ENCODE measurements at regions not wholly inside any gene's neighbourhood (a gene's known extent, or its start where the extent isn't known, plus 50 kb on each side); places are given as distances from the start of the nearest gene placed in this dataset.
"Not testable (repeated sequence)": the region's sequence is repeated elsewhere in the genome, so short reads cannot be mapped to it uniquely, and the experiment has no call there.

DNA sequence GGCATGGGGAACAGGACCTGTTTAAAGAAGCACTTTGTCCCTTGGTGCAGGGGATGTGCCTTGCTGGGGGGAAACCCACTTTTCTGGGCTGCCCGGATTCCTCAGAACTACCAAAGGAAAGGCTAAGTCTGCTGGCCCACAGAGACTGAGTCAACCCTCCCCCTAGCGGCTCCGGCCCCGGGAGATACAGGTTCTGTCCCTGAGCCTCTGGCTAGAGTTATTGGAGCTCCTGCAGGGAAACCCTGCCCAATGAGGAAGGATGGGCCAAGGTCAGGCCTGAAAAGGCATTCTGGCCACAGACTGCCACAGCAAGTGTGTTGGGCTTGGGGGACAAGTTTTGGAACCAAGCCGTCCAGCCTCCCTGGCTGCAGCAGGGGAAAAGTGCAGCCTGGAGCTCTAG, 490.9 kb upstream of the ACTRT1 start:
- no peak for DNase-seq (ENCODE audit: low spot score)
- ATAC-seq = no peak
- intact Hi-C loops (cut with DNase I) = no loop called here

DNA sequence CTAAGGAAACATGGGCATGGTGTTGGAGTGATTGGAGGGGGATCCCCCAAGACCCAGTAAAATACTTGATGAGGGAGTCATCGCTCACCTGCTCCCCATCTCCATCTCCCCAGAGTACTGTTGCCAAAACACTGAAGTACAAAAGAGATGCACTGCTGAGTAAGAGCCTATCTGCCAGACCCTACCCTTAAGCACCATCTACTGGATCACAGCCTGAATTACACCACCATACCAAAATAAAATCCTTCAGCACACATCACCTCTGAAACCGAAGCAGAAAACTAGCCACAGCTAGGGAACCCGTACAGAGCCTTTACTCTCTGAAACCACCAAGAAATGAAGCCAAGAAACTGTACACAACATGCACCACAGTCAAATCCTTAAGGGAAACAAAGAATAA, 466.3 kb upstream of the ACTRT1 start:
- intact Hi-C loops (cut with DNase I) = no loop called here
- DNase-seq (ENCODE audit: low spot score) (no peak), ATAC-seq (no peak)

DNA sequence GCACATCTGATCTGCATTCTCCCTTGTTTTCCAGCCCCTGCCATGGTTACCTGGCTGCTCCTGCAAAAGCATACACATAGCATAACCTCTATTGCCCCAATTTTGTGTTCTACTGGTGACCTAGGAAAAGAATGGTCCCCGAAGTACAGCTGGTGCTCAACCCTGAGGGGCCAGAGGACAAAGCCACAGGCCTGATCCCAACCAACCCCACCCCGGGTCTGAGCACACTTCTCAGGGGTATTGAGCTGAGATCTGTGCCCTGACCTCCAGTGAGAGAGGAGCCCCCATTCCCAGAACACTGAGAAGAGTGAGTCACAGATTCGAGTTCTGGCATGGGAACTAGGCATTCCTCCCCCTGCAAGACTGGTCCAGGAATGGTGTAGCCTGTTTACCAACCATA, 465.5 kb upstream of the ACTRT1 start:
- DNase-seq (ENCODE audit: low spot score) (no peak), ATAC-seq (no peak)

DNA sequence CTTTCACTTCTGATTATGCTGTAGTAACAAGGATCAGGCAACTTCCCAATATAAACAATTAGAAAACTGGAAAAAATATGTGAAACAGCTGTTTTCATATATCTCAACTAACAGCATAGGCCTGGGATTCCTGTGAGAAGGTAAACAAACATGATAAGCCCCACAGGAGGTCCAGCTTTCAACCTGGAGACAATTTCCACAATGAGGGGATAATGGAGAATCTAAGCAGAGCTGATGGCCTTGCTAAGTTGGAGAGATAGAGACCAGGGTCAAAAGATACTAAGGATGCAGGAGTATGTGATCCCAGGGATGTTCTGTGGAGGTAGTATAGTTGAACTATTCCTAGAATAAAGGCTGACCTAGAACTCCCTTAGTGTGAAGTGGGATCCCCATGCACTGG, 452.3 kb upstream of the ACTRT1 start:
- DNase-seq (ENCODE audit: low spot score) = no peak
- intact Hi-C loops (cut with DNase I) = no loop called here
- no peak for ATAC-seq

More for the DNA sequence above, 465.5 kb upstream of the ACTRT1 start:
- intact Hi-C loops (cut with DNase I) = no loop called here

DNA sequence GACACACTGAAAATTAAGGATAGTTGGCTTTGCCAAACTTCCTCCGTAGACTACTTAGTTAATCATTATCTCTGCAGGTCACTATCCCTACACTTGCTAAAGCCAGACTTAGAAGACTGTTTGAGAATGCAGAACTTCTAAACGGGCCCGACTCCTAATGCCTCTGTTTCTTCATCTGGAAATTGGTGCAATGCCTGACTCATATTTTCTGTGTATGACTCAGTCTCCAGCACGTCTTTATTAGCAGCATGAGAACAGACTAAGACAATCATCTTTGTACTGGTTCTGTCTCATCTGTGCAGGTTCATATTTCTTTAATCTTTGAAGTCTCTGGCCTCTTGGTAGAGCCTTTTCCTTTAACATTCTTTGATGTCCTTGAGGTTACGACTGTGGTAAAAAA, 411.9 kb upstream of the ACTRT1 start:
- ATAC-seq = no peak
- DNase-seq (ENCODE audit: low spot score) = no peak
- intact Hi-C loops (cut with DNase I) = no loop called here

DNA sequence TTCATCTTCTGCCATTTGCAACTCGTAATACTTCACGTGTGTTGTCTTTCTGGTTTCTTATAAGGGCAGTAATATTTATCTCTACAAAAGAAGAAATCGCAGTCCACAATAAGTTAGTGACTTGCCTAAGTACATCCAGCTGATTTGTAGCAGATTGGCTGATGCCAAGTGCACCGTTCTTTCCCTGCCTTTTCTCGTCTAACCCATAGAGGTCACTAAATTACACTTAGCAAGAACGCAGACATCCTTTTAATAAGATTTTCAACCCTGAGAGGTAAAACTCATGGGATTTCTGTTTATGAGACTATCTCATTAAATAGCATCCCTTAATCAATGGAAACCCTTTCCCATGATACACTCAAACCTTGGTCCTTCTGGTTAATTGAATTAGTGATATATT, 408.6 kb upstream of the ACTRT1 start:
- ATAC-seq (no peak), DNase-seq (ENCODE audit: low spot score) (no peak)

DNA sequence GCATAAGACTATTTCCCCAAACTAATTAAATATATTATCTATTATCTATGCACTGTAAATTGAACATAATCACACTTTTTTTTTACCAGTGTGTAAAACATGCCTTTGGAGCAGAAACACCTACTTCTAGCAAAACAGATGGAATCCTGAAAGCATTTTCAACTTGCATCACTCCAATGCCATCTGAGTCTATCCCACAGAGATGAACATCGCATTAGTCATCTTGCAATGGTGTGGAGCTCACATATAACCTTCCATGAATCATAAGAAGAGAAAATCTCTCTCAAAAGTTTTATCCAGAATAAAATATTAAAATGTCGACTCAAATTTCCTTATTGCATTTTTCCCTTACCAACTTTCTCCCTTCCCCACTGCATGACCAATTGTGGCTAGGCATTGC, 406.7 kb upstream of the ACTRT1 start:
- no peak for ATAC-seq
- no peak for DNase-seq (ENCODE audit: low spot score)
- intact Hi-C loops (cut with DNase I) = no loop called here

More for the DNA sequence above, 408.6 kb upstream of the ACTRT1 start:
- intact Hi-C loops (cut with DNase I) = no loop called here

DNA sequence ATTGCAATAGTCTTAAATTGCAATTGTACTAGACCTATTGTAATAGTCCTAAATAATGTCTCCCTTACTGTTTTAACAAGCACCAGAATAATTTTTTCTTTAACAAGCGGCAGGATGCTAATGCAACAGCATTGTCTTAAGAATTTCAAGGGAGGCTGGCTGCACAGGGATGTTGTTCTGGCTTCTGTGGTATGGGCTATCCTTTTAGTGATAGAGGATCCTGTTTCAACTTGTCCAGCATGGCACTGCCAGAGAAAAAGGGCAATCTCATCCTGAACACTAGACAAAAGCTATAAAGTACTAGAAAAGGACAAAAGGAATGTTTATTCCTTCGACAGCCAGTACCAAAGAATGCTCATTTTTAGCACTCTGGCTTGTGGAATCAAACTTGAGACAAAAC, 405.5 kb upstream of the ACTRT1 start:
- intact Hi-C loops (cut with DNase I) = no loop called here
- no peak for ATAC-seq
- no peak for DNase-seq (ENCODE audit: low spot score)

DNA sequence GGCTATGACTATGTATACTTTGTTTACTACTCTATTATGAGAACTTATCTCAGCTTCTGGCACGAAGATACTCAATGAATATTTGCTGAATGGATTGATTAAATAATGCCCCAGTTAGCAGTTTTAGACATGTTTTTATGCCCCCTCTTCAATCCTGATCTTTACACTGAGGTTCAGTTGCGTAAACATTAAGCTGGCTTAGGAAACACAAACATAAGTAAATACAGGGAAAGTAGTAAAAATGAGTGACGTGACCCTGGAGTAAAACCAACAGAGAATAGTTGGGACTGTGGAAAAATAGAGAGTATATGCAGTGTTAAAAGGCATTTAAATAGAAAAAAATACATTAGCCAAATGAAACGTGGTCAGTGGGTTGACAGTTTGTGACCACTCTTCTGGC, 387.0 kb upstream of the ACTRT1 start:
- DNase-seq (ENCODE audit: low spot score) = no peak
- ATAC-seq = no peak
- intact Hi-C loops (cut with DNase I) = no loop called here

DNA sequence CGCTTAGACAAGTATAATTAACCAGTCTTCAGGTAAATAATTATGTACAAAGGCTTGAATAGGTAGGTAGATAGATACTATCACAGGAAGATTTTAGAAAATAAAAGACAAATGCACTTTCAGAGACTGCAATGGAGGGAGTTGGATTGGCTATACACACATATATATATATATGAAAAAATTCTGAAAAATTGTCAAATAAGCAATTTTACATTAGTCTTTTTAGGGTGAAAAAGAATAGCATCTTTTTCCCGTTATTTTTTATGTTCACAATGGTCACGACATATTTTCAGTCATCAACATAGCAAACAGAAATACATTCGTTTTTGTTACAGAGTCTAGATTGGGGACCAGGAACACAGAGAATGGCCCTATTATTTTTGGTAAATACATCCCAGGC, 385.9 kb upstream of the ACTRT1 start:
- DNase-seq (ENCODE audit: low spot score) (no peak), ATAC-seq (no peak)
- intact Hi-C loops (cut with DNase I) = no loop called here

DNA sequence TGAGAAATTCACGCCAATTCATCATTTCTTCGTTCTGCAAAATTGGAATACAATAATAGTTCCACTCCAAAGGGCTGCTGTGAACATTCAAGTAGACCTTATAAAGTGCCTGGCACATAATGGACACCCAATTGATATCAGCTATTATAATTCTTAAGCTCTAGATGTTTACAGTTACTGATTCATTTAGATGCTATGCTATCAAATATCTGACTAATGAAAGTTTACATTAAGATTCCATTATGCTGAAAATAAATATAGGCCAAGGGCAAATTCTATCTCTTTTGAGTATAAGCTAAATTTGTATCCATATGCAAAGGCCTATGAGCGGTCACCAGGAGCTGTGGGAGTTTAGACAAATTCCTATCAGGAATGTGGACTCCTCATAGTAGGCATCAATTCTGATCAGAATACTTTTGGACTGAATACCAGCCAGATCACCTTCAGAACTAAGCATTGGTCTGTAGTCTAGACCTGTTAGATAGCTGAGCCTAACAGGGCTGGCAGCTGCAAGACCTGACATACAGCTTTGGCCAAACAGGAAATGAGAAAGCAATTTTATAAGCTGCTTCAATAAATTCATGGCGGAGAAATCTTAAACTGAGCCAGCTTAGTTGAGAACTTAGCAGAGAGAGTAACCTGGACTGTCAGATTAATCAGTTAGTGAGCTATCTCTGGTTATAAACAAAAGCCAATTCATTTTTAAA, 384.3 kb upstream of the ACTRT1 start:
- intact Hi-C loops (cut with DNase I) = no loop called here
- DNase-seq (ENCODE audit: low spot score) = no peak
- ATAC-seq = no peak

DNA sequence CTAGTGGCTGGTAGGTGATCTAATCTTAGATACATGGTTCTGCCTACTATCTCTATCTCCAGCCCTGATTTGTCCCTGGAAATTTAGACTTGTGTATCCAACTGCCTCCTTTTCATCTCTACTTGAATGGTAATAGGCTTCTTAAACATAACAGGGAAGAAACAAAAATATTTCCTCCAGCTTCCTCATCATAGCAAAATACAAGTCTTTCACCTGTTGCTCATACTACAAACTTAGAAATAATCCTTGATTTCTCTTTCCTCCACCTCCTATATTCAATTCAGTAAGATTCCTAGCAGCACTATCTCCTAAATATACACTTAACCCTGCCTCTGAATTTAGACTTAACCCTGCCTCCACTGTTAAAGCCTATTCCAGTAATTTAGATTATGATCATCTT, 373.3 kb upstream of the ACTRT1 start:
- ATAC-seq (no peak), DNase-seq (ENCODE audit: low spot score) (no peak)
- intact Hi-C loops (cut with DNase I) = no loop called here

DNA sequence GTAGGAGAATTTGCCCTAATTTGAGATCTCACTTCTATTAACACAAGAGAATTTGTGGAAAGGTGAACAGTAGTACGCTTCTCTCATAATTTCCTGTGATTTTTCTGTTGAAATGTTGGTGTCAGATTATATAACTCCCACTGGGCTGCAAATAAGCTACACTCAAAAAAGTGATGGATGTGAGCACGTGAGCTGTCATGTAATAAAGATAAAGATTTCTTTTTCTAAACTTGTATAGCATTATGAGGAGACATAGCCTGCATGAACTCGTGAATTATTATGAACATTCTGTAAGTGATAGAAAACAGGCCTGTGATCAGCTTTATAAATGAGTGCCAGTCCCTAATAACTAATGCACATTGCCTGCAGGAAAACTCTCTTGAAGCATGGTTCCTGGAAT, 356.6 kb upstream of the ACTRT1 start:
- no peak for ATAC-seq
- intact Hi-C loops (cut with DNase I) = no loop called here
- no peak for DNase-seq (ENCODE audit: low spot score)

DNA sequence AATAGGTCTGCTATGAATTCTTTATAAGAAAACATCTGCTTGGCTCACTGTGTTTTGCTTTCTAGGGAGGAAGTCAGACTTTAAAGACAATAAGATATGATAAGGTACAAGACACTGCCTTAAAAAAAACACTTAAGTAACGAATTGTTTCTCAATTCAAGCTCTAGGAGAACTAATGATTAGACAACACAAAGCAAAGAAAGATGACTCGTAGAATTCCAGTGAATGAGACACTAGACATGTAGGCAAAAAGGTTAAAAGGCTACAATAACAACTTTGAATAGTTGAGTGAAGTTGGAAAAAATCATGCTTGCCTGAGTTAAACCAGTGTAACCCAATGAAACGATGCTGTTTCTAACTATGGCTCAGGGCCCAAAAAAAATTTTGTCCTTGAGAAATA, 344.4 kb upstream of the ACTRT1 start:
- intact Hi-C loops (cut with DNase I) = no loop called here
- DNase-seq (ENCODE audit: low spot score) = no peak
- no peak for ATAC-seq

DNA sequence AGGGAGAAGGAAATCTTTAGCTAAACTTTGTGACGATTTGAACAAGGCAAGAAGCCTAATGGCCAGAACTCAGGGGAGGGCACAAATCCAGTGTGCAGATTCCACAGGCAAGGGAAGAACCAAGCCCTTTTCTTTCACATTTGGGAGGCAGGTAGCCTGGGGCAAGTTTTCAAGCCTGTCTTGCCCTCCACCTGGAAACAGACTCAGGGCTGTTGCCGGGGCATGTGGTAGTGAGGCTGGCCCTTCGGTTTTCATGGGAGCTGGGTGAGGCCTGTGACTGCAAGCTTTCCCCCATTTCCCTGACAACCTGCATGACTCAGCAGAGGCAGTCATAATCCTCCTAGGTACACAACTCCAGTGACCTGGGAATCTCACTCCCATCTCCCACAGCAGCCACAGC, 331.6 kb upstream of the ACTRT1 start:
- intact Hi-C loops (cut with DNase I); ATAC-seq; DNase-seq (ENCODE audit: low spot score): not testable (repeated sequence)

DNA sequence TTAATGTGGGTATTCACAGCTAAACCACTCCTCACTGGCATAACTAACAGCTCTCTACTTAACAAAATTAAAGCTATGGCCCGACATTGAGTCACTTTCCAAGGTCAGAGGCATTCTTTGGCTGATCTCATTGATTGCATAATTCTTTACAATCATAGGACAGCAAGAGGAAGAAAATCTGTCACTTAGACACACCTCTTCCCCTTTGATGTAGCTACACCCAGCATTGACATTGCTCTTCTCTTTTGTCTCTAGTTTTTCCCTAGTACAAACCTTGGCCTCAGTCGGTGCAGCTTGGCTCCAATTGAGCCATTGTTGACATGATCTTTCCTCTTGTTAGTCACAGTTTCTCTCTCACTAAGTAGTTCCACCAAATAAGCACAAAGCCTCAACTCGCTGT, 313.3 kb upstream of the ACTRT1 start:
- DNase-seq (ENCODE audit: low spot score) (no peak), ATAC-seq (no peak)
- intact Hi-C loops (cut with DNase I) = no loop called here

DNA sequence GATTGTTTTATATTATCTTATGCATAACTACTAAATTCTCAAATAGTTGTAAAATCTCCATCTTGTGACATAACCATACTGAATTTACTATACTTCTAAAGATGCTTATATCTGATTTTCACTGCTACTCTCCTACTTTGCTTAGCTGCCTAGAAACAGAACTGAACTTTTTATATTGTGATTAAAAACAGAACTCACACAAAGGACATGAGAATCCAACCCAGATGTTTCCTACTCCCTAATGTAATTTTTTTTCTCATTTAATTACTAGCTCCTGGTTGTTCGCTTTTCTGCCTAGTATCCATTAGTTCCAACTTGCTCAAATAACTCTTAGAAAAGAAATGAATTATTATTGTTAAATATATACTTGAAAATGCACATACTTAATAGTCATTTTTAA, 283.5 kb upstream of the ACTRT1 start:
- no peak for DNase-seq (ENCODE audit: low spot score)
- intact Hi-C loops (cut with DNase I) = no loop called here
- no peak for ATAC-seq

DNA sequence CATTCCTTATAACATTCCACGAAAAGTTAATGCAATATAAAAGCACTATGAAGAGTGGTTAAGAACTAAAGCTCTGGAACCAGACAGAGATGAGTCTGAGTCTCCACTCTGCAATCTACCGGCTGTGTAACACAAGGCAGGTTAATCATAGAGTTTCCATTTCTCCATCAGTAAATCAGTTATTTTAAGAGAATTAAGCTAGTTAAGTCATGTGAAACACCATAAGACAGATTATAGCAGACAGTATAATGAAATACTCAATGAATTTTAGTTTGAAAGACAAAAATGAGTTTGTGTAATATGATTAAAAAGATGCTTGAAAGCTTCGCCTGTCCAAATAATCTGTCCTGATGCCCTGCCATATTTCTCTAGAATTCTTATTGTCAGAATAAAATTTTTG, 282.6 kb upstream of the ACTRT1 start:
- DNase-seq (ENCODE audit: low spot score) (no peak), ATAC-seq (no peak)
- intact Hi-C loops (cut with DNase I) = no loop called here

DNA sequence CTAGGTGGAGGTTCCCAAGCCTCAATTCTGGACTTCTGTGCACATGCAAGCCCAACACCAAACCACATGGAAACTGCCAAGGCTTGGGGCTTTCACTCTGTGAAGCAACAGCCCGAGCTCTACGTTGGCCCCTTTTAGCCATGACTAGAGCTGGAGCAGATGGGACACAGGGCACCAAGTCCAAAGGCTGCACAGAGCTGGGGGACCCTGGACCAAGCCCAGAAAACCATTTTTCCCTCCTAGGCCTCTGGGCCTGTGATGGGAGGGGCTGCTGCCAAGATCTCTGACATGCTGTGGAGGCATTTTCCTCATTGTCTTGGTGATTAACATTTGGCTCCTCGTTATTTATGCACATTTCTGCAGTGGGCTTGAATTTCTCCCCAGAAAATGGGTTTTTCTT, 258.7 kb upstream of the ACTRT1 start:
- ATAC-seq (no peak), DNase-seq (ENCODE audit: low spot score) (no peak)

DNA sequence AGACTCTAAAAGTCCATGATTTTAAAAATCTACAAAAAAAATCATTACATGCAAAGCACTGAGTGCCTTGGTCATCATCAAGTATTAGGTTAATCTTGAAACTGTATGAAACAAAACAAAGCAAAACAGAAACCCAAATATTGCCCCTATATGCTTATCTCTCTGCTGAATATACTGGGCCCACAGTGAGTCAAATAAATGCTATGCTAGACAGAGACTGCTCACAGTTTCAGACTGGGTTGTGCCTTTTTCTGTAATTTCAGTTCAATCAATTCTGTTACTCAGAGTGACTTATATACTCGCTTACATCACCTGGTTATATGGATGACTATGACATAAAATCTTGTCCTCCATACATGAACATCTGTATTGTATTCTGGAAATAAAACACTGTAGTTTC, 257.1 kb upstream of the ACTRT1 start:
- DNase-seq (ENCODE audit: low spot score) (no peak), ATAC-seq (no peak)
- intact Hi-C loops (cut with DNase I) = no loop called here

More for the DNA sequence above, 258.7 kb upstream of the ACTRT1 start:
- intact Hi-C loops (cut with DNase I) = no loop called here

DNA sequence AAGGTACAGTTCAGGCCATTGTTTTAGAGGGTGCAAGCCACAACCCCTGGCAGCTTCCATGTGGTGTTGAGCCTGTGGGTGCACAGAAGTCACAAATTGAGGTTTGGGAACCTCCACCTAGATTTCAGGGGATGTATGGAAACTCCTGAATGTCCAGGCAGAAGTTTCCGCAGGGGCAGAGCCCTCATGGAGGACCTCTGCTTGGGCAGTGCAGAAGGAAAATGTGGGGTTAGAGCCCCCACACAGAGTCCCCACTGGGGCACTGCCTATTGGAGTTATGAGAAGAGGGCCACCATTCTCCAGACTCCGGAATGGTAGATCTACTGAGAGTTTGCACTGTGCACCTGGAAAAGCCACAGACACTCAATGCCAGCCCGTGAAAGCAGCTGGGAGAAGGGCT, 242.0 kb upstream of the ACTRT1 start:
- intact Hi-C loops (cut with DNase I) = no loop called here
- ATAC-seq = no peak
- no peak for DNase-seq (ENCODE audit: low spot score)

DNA sequence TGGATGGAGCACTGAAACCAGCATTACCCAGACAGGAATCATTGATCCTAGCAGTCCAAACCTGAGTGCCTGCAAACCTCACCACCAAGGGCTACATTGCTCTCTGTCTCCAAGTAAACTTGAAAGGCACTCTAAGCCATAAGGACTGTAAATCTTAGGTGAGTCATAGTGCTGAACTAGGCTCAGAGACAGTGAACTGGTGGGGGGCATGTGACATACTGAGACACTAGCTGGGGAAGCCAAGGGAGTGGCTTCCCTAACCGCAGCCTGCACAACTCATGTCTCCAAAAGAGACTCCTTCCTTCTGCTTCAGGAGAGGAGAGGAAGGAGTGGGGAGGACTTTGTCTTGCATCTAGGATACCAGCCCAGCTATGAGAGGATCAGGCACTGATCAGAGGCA, 235.5 kb upstream of the ACTRT1 start:
- DNase-seq (ENCODE audit: low spot score) (no peak), ATAC-seq (no peak)
- intact Hi-C loops (cut with DNase I) = no loop called here
